Endothelial cell (in vitro differentiated cells): ENCODE measurements at regions not wholly inside any gene's neighbourhood (a gene's known extent, or its start where the extent isn't known, plus 50 kb on each side); places are given as distances from the start of the nearest gene placed in this dataset.

Source experiments
- DNase-seq: peaks from one replicate; pipeline ENCODE4 v3.0.0; 2021; ENCODE audit warnings: low spot score
- H3K27ac Mint-ChIP-seq: one replicate; pipeline ENCODE4 v1.8.0; 2021; ENCODE audit warnings: mixed read lengths, inconsistent platforms; ENCODE audit not compliant: unreplicated experiment
- H3K27me3 Mint-ChIP-seq: one replicate; pipeline ENCODE4 v1.8.0; 2021; ENCODE audit warnings: mild to moderate bottlenecking, moderate library complexity, mixed read lengths, inconsistent platforms; ENCODE audit not compliant: unreplicated experiment
- H3K36me3 Mint-ChIP-seq: one replicate; pipeline ENCODE4 v1.8.0; 2021; ENCODE audit warnings: mild to moderate bottlenecking, low read depth, mixed read lengths, inconsistent platforms; ENCODE audit not compliant: unreplicated experiment
- H3K4me1 Mint-ChIP-seq: one replicate; pipeline ENCODE4 v1.8.0; 2021; ENCODE audit warnings: mild to moderate bottlenecking, mixed read lengths, inconsistent platforms; ENCODE audit not compliant: unreplicated experiment
- H3K4me3 Mint-ChIP-seq: one replicate; pipeline ENCODE4 v1.8.0; 2021; ENCODE audit warnings: mild to moderate bottlenecking, mixed read lengths, inconsistent platforms; ENCODE audit not compliant: unreplicated experiment
- H3K9me3 Mint-ChIP-seq: one replicate; pipeline ENCODE4 v1.8.0; 2021; ENCODE audit warnings: mixed read lengths, inconsistent platforms; ENCODE audit not compliant: unreplicated experiment
- TF ChIP-seq, protein P1 (sequence below): fragments of 200-600 bp; sonication (generic); IDR thresholded peaks from one replicate; pipeline ENCODE4 v1.5.0; 2021; ENCODE audit warnings: antibody characterized with exemption; ENCODE audit not compliant: unreplicated experiment

DNA sequence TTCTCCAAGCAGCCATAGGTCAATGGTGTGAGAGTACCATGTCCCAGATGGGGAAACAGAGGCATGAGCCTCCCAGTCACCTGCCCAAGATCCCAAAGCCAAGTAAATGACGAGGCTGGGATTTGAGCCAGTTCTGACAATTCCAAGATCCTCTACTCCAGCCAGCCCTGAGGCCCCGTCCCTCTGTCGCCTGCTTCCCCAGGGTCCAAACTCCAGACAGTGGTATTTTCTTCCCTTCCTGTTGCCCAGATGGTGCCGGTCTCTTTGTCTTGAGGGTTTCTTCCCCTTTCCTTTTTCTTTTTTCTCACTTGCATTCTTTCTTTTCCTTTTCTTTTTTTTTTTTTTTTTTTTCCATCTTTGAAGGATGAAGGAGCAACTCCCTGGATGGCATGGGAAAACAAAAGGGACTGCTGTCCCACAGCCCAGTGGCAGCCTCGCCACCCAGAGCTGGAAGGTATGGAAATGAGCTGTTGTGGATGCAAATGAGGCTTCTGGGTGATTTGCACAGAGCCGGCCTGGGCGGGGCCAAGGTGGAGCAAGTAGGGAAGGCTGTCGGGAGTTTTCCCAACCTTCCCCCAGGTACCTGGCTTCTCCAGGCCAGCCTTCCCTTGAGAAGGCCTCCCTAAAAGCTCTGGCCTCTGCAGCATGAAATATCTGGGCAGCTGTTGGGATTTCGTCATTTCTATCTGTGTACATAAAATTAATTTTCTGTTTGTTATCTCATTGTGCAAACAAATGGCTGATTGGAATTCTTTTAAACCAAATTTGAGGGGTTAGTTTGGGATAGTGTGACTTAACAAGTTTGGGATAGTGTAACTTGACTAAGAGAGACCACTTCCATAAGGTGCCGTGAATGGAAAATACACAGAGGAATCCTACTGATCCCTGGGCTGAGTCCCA lies 146.8 kb downstream of the MN1 start:
- H3K9me3 Mint-ChIP-seq = no peaks in the 10 kb centered on the region
- H3K4me1 Mint-ChIP-seq = peaks cover 10% of the 10 kb centered on the region
- TF ChIP-seq, protein P1, sequence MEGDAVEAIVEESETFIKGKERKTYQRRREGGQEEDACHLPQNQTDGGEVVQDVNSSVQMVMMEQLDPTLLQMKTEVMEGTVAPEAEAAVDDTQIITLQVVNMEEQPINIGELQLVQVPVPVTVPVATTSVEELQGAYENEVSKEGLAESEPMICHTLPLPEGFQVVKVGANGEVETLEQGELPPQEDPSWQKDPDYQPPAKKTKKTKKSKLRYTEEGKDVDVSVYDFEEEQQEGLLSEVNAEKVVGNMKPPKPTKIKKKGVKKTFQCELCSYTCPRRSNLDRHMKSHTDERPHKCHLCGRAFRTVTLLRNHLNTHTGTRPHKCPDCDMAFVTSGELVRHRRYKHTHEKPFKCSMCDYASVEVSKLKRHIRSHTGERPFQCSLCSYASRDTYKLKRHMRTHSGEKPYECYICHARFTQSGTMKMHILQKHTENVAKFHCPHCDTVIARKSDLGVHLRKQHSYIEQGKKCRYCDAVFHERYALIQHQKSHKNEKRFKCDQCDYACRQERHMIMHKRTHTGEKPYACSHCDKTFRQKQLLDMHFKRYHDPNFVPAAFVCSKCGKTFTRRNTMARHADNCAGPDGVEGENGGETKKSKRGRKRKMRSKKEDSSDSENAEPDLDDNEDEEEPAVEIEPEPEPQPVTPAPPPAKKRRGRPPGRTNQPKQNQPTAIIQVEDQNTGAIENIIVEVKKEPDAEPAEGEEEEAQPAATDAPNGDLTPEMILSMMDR = no peak
- peaks cover 5% of the 10 kb centered on the region for H3K36me3 Mint-ChIP-seq
- no peak overlapping the region for H3K4me3 Mint-ChIP-seq
- no peaks in the 10 kb centered on the region for H3K27me3 Mint-ChIP-seq
- DNase-seq = no peak
- H3K27ac Mint-ChIP-seq = no peak overlapping the region

DNA sequence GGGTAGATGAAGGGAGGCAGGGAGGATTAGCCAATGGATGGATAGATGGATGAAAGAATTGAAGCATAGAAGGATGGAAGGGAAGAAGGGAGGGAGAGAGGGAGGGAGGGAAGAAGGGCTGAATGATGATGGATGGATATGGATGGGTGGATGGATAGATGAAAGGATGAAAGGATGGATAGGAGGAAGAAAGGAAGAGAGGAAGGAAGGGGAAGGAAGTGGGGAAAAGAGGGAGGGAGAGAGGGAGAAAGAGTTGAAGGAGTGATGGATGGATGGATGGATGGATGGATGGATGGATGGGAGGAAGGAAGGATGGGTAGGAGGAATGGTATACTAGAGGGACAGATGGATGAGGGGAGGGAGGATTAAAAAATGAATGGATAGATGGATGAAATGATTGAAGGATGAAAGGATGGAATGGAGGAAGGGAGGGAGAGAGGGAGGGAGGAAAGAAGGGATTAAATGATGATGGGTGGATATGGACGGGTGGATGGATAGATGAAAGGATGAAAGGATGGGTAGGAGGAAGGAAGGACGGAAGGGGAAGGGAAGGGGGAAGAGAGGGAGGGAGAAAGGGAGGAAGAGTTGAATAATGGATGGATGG lies 145.9 kb downstream of the MN1 start:
- H3K27me3 Mint-ChIP-seq = peaks cover 4% of the 10 kb centered on the region
- DNase-seq = no peak
- H3K9me3 Mint-ChIP-seq = no peaks in the 10 kb centered on the region
- no peak overlapping the region for H3K27ac Mint-ChIP-seq
- no peak overlapping the region for H3K4me3 Mint-ChIP-seq
- peaks cover 5% of the 10 kb centered on the region for H3K36me3 Mint-ChIP-seq
- H3K4me1 Mint-ChIP-seq = peaks cover 10% of the 10 kb centered on the region
- TF ChIP-seq, protein P1 = no peak

DNA sequence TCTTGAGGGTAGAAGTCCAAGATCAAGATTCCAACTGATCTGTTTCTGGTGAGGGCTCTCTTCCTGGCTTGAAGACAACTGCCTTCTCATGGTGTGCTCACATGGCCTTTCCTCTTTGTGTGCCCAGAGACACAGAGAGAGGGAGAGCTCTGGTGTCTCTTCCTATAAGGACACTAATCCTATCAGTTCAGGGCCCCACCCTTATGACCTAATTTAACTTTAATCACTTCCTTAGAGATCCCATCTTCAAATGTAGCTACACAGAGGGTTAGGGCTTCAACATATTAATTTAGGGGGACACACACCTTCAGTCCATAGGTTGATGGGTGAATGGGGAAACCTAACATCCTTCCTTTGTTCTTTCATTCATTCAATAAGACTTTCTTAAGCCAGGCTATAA lies 144.6 kb downstream of the MN1 start:
- Mint-ChIP-seq H3K4me1 (peaks cover 10% of the 10 kb centered on the region), H3K9me3 (no peaks in the 10 kb centered on the region), H3K4me3 (no peak overlapping the region), H3K27me3 (peaks cover 4% of the 10 kb centered on the region), H3K36me3 (peaks cover 5% of the 10 kb centered on the region), H3K27ac (no peak overlapping the region)
- TF ChIP-seq, protein P1 = no peak
- no peak for DNase-seq

DNA sequence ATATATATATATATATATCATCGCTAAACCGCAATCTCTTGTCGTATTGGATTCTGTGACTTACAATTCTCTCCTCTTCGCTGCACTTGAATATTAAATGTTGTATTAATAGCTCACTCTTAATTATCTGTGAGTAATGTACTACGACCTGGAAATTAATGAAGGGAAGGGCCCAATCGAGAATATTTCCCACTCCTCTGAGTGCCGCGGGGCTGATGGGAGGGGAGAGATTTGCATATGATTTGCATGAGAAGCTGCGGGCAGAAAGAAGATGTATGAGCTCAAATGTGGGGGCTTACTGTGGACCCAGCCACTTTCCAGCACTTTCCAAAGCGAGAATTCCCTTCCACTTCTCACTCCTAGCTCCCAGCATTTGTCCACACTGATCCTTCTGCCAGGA lies 141.2 kb downstream of the MN1 start:
- Mint-ChIP-seq H3K4me3 (no peak overlapping the region), H3K27ac (no peak overlapping the region), H3K9me3 (no peaks in the 10 kb centered on the region), H3K4me1 (peaks cover 7% of the 10 kb centered on the region), H3K36me3 (peaks cover 5% of the 10 kb centered on the region), H3K27me3 (peaks cover 6% of the 10 kb centered on the region)
- no peak for DNase-seq
- TF ChIP-seq, protein P1 = no peak
